ENCODE measurements at regions not wholly inside any gene's neighbourhood (a gene's known extent, or its start where the extent isn't known, plus 50 kb on each side); places are given as distances from the start of the nearest gene placed in this dataset.

DNA sequence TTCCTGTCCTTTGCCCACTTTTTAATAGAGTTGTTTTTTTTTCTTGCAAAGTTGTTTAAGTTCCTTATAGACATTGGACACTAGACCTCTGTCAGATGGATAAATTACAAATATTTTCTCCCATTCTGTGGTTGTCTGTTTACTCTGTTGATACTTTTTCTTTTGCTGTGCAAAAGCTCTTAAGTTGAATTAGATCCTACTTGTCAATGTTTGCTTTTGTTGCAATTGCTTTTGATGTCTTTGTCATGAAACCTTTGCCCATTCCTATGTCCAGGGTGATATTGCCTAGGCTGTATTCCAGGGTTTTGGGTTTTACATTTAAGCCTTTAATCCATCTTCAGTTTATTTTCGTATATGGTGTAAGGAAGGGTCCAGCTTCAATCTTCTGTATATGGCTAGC, 76.9 kb upstream of the AGR3 start (continued):
- TF ChIP-seq FOXA3 (CRISPR knock-in tag; IDR thresholded peaks at IDR 0.05) = peak; percentile 91
- TF ChIP-seq ZNF331 (CRISPR knock-in tag; IDR thresholded peaks at IDR 0.05) = peak; percentile 60; the same call in 1 of the 2 replicates

DNA sequence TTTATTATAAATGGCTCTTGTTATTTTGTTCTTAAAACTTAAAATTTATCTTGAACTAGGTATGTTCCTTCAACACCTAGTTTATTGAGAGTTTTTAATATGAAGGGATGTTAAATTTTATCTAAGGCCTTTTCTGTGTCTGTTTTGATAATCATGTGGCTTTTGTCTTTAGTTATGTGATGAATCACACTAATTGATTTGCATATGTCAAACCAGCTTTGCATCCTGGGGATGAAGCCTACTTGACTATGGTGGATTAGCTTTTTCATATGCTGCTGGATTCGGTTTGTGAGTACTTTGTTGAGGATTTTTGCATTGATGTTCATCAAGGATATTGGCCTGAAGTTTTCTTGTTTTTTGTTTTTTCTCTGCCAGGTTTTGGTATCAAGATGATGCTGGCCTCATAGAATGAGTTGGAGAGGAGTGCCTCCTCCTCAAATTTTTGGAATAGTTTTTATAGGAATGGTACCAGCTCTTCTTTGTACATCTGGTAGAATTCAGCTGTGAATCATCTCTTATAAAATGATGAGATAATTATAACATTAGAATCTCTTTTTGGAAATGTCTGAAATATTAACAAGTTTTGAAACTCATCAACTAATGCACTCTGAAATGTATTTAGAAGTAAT, 78.7 kb upstream of the AGR3 start:
- ATAC-seq (no peak), FAIRE-seq (no peak), DNase-seq (ENCODE audit: low spot score) (no peak)
- Histone ChIP-seq H3K27ac (ENCODE audit: extremely low read length, insufficient read depth, low read length) (no peak overlapping the region), H3K79me2 (ENCODE audit: insufficient read depth, low read length) (no peaks in the 10 kb centered on the region), H3K36me3 (replicated peaks in 1 of 2; ENCODE audit: control insufficient read depth in 1 of 2, insufficient read depth in 2 of 2, low read length in 2 of 2) (no peaks in the 10 kb centered on the region), H3K4me2 (ENCODE audit: low read depth, low read length) (no peak overlapping the region), H4K20me1 (ENCODE audit: insufficient read depth, low read length) (no peaks in the 10 kb centered on the region), H3K4me3 (replicated peaks in 1 of 3; ENCODE audit: insufficient read depth in 1 of 3, low read depth in 2 of 3, low read length in 3 of 3) (no peak overlapping the region), H3K4me1 (ENCODE audit: insufficient read depth, low read length) (peaks cover 25% of the 10 kb centered on the region), H3K9ac (ENCODE audit: insufficient read depth, low read depth, low read length) (no peak overlapping the region), H3K9me3 (ENCODE audit: low read length) (no peaks in the 10 kb centered on the region), H3K27me3 (ENCODE audit: control insufficient read depth in 1 of 2, insufficient read depth in 2 of 2, low read length in 2 of 2) (no peaks in the 10 kb centered on the region), H2AFZ (ENCODE audit: low read length) (no peak overlapping the region)
- BruUV-seq (replicated peaks) = no TSS peak
- TF ChIP-seq ZFP37 (CRISPR knock-in tag; IDR thresholded peaks at IDR 0.05; ENCODE audit: borderline replicate concordance) (no peak), FOXP1 (IDR thresholded peaks at IDR 0.05) (no peak), FOXP1 (CRISPR knock-in tag; IDR thresholded peaks at IDR 0.05) (no peak), ZNF547 (CRISPR knock-in tag; IDR thresholded peaks at IDR 0.05) (no peak), TBP (CRISPR knock-in tag; IDR thresholded peaks at IDR 0.05) (no peak), HMGA1 (CRISPR knock-in tag; conservative IDR thresholded peaks at IDR 0.05) (no peak), ZNF101 (CRISPR knock-in tag; IDR thresholded peaks at IDR 0.05; ENCODE audit: borderline replicate concordance, low read depth) (no peak)
- TF ChIP-seq, protein P1, sequence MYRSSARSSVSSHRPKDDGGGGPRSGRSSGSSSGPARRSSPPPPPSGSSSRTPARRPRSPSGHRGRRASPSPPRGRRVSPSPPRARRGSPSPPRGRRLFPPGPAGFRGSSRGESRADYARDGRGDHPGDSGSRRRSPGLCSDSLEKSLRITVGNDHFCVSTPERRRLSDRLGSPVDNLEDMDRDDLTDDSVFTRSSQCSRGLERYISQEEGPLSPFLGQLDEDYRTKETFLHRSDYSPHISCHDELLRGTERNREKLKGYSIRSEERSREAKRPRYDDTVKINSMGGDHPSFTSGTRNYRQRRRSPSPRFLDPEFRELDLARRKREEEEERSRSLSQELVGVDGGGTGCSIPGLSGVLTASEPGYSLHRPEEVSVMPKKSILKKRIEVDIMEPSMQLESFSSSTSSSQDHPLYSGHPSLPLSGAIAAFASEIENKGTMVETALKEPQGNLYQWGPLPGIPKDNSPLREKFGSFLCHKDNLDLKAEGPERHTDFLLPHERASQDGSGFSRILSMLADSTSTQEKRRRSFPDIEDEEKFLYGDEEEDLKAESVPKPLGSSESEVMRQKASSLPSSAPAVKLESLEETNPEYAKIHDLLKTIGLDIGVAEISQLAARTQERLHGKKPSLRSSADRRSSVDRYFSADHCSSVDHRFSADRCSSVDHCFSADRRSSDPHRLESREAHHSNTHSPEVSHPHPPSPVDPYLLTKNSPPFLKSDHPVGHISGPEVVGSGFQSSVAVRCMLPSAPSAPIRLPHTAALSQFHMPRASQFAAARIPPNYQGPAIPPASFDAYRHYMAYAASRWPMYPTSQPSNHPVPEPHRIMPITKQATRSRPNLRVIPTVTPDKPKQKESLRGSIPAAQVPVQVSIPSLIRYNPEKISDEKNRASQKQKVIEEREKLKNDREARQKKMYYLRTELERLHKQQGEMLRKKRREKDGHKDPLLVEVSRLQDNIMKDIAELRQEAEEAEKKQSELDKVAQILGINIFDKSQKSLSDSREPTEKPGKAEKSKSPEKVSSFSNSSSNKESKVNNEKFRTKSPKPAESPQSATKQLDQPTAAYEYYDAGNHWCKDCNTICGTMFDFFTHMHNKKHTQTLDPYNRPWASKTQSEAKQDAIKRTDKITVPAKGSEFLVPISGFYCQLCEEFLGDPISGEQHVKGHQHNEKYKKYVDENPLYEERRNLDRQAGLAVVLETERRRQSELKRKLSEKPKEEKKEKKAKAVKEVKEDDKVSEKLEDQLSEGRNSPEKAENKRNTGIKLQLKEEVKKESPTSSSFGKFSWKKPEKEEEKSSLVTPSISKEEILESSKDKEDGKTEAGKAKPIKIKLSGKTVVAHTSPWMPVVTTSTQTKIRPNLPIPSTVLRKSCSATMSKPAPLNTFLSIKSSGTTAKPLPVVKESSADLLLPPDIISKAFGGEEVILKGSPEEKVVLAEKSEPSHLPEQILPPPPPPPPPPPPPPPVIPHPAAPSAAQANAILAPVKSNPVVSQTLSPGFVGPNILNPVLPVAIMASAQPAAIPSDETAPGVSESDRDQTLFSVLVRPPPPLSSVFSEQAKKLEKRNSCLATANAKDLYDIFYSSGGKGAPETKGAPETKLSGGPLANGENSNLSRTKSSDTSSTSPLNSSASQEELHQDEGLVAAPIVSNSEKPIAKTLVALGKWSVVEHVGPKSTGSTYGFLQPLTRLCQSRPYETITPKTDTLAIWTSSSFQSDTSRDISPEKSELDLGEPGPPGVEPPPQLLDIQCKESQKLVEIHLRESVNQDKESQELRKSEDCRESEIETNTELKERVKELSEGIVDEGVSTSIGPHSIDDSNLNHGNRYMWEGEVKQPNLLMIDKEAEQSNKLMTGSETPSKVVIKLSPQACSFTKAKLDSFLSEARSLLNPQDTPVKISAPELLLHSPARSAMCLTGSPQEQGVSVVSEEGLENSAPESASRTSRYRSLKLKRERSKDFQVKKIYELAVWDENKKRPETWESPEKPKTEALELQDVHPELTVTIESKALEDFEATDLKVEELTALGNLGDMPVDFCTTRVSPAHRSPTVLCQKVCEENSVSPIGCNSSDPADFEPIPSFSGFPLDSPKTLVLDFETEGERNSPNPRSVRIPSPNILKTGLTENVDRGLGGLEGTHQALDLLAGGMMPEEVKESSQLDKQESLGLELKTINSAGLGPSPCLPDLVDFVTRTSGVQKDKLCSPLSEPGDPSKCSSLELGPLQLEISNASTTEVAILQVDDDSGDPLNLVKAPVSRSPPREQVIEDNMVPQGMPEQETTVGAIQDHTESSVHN (CRISPR knock-in tag; IDR thresholded peaks at IDR 0.05) = no peak
- TF ChIP-seq, protein P2, sequence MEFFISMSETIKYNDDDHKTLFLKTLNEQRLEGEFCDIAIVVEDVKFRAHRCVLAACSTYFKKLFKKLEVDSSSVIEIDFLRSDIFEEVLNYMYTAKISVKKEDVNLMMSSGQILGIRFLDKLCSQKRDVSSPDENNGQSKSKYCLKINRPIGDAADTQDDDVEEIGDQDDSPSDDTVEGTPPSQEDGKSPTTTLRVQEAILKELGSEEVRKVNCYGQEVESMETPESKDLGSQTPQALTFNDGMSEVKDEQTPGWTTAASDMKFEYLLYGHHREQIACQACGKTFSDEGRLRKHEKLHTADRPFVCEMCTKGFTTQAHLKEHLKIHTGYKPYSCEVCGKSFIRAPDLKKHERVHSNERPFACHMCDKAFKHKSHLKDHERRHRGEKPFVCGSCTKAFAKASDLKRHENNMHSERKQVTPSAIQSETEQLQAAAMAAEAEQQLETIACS (CRISPR knock-in tag; IDR thresholded peaks at IDR 0.05) = no peak
- intact Hi-C loops (cut with micrococcal nuclease; ENCODE audit: unreplicated experiment) (no loop called here), in situ Hi-C loops (cut with HindIII; ENCODE audit: extremely low pct_ligation_motif_present, low pct_unique_long_range_greater_than_20kb) (no loop called here)
- 70% methylated on average over 1 of the region's 1 CpG for WGBS (ENCODE audit: low lambda C conversion rate)
- CTCF ChIA-PET (ENCODE audit: low intra/inter-chr PET ratio, low total read pairs) = no interaction called here
- POLR2A ChIA-PET = no interaction called here

All from HepG2 (cell line).